ENCODE measurements at regions not wholly inside any gene's neighbourhood (a gene's known extent, or its start where the extent isn't known, plus 50 kb on each side); places are given as distances from the start of the nearest gene placed in this dataset.

DNA sequence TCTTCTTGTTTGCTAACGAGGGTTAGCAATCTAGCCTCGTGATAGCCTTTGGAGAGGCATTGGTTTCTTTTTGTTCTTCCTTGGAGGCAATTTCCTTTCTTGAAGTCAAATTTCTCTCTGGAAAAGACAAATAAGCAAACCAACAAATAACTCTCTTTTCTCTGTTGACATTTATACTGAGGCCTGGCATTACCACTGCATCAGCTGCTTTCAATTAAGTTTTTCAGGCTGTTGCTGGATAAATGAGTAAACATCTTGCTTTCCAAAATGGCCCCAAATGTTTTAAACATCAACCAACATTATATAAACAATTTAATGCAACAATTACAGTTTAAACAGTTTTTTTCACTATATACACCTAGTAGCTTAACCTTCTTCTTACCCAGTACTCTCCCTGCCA, 264.4 kb downstream of the HTR1A start:
- TF ChIP-seq, protein P1, sequence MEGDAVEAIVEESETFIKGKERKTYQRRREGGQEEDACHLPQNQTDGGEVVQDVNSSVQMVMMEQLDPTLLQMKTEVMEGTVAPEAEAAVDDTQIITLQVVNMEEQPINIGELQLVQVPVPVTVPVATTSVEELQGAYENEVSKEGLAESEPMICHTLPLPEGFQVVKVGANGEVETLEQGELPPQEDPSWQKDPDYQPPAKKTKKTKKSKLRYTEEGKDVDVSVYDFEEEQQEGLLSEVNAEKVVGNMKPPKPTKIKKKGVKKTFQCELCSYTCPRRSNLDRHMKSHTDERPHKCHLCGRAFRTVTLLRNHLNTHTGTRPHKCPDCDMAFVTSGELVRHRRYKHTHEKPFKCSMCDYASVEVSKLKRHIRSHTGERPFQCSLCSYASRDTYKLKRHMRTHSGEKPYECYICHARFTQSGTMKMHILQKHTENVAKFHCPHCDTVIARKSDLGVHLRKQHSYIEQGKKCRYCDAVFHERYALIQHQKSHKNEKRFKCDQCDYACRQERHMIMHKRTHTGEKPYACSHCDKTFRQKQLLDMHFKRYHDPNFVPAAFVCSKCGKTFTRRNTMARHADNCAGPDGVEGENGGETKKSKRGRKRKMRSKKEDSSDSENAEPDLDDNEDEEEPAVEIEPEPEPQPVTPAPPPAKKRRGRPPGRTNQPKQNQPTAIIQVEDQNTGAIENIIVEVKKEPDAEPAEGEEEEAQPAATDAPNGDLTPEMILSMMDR (conservative IDR thresholded peaks at IDR 0.05; ENCODE audit: low read length): no peak
- DNase-seq (ENCODE audit: low read depth): no peak
- no peak overlapping the region for H3K4me3 ChIP-seq (ENCODE audit: low read length)

DNA sequence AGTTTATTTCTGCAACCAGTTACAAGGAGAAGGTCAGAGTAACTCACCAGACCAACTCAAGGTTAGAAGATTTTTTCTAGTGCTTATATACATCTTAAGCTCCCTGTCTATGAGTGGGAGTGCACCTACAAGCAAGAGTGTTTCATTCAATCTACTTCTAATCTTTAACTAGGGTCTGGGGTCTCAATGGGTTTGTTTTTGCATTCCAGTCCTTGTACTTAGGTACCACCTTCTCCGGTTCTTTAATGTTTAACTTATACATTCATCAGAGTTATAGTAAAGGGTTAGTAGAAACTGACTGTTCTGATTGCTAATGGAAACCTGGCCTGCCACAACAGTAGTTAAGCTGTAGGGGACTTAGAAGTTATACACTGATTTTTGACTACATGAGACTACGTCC, 271.7 kb downstream of the HTR1A start:
- no peak overlapping the region for H3K4me3 ChIP-seq (ENCODE audit: low read length)
- TF ChIP-seq, protein P1 (conservative IDR thresholded peaks at IDR 0.05; ENCODE audit: low read length): no peak

DNA sequence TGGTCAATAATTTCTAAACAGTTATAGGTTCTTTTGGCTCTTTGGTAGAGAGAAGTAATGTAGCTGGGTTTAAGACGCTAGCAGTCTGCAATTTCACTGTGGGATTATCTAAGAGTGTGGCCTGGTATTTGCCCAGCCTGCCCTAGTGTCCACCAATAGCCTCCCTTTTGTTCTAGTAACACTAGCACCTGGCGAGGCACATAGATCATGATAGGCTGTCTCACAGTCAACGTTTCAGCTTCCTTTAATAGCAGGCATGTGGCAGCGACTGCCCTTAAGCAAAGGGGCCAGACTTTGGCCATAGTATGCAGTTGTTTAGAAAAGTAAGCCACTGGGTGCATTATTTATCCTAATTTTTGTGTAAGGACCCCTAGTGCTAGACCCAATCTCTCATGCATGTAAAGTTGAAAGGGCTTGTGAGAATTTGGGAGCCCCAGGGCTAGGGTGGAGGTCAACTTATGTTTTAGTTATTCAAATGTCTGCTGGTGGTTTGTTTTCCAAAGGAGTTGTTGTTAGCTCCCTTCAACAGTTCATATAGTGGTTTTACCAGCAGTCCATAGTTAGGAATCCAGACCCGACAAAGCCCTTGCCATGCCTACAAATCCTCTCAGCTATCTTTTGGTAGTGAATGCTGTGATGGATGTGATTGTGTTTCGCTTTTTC, 274.3 kb downstream of the HTR1A start:
- DNase-seq (ENCODE audit: low read depth): no peak
- H3K4me3 ChIP-seq (ENCODE audit: low read length): no peak overlapping the region
- TF ChIP-seq, protein P1 (conservative IDR thresholded peaks at IDR 0.05; ENCODE audit: low read length): no peak

More for the DNA sequence above, 271.7 kb downstream of the HTR1A start:
- no peak for DNase-seq (ENCODE audit: low read depth)

DNA sequence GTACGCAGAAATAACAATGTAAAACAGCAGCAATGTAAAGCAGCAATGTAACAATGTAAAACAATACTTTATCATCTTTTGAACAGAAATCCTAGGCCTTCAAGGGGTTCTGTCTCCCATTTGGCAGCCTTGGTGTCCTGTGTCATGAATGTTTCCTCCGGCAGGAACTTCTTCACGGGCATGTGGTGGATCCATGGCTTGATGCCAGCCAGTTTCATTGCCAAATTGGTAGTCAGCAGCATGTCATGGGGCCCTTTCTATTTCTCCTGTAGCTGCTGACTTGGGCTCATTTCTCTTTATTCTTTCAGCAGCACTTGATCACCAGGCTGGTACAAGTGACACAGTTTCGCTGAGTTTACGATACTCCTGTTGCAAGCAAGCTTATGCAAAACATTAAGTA, 275.3 kb downstream of the HTR1A start:
- TF ChIP-seq, protein P1 (conservative IDR thresholded peaks at IDR 0.05; ENCODE audit: low read length): no peak
- H3K4me3 ChIP-seq (ENCODE audit: low read length): no peak overlapping the region
- DNase-seq (ENCODE audit: low read depth): no peak

DNA sequence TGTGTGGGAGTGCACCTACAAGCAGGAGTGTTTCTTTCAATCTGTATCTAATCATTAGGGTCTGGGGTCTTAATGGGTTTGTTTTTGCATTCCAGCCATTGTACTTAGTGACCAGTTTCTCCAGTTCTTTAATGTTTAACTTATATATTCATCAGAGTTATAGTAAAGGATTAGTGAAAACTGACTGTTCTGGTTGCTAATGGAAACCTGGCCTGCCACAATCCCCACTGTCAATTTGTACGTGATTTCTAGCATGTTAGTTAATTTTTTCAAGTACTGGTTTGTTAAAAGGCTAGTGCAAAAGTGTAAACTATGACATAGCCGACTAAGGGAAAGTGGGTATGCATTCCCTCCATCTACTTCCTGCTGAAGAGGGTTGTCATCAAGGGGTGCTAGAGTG, 276.1 kb downstream of the HTR1A start:
- TF ChIP-seq, protein P1 (conservative IDR thresholded peaks at IDR 0.05; ENCODE audit: low read length): no peak
- H3K4me3 ChIP-seq (ENCODE audit: low read length): no peak overlapping the region
- no peak for DNase-seq (ENCODE audit: low read depth)

DNA sequence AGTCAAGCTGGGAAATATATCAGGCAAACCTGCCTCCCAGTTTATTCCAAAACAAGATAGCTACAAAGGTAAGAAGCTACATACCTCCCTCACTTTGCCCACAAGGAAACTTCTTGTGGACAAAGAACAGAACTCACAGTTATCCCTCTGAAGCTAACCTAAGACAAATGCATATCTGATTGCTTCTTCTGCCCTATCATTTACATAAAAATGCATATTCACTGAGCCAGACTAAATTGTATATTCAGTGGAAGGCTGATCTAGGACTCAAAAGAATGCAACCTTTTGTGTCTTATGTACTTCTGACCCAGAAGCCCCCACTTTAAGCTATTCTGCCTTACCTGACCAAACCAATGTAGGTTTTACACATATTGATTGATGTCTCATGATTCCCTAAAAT, 276.8 kb downstream of the HTR1A start:
- no peak overlapping the region for H3K4me3 ChIP-seq (ENCODE audit: low read length)
- DNase-seq (ENCODE audit: low read depth): no peak
- TF ChIP-seq, protein P1 (conservative IDR thresholded peaks at IDR 0.05; ENCODE audit: low read length): no peak

DNA sequence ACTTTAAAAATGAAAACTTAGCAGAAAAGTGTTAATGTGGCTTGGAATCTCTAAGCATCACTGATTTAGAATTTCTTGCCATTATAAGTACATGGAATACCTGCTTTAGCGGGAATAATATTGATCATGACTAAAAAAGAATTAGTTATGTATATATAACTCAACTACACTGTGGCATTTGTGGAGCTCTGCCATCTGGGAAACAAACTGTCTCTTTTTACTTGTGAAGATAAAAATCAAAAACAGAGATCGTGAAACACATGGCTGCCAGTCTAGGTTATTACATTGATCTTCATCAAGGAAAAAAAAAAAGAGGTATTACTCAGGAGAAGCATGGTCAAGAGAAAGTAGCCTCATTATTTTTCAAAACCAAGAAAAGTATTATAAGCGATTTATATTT, 287.4 kb downstream of the HTR1A start:
- DNase-seq (ENCODE audit: low read depth): no peak
- TF ChIP-seq, protein P1 (conservative IDR thresholded peaks at IDR 0.05; ENCODE audit: low read length): no peak
- no peak overlapping the region for H3K4me3 ChIP-seq (ENCODE audit: low read length)

All from AG10803 (cell line).